ENCODE measurements at regions not wholly inside any gene's neighbourhood (a gene's known extent, or its start where the extent isn't known, plus 50 kb on each side); places are given as distances from the start of the nearest gene placed in this dataset.

DNA sequence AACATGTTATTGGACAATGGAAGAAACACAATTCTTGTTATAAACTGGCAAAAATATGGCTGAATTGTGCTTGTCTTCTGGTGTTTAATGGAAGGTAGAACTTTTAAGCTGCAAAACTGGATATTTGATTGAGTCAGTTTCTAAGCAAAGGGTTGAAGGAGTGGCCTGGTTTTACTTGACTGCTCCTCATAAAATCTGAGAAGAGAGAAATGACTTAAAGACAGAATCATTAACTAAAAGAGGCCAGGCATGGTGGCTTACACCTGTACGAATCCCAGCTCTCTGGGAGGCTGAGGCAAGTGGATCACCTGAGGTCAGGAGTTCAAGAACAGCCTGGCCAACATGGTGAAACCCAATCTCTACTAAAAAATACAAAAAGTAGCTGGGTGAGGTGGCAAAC is 770.7 kb downstream of the CDH11 start:
- TF ChIP-seq, protein P1, sequence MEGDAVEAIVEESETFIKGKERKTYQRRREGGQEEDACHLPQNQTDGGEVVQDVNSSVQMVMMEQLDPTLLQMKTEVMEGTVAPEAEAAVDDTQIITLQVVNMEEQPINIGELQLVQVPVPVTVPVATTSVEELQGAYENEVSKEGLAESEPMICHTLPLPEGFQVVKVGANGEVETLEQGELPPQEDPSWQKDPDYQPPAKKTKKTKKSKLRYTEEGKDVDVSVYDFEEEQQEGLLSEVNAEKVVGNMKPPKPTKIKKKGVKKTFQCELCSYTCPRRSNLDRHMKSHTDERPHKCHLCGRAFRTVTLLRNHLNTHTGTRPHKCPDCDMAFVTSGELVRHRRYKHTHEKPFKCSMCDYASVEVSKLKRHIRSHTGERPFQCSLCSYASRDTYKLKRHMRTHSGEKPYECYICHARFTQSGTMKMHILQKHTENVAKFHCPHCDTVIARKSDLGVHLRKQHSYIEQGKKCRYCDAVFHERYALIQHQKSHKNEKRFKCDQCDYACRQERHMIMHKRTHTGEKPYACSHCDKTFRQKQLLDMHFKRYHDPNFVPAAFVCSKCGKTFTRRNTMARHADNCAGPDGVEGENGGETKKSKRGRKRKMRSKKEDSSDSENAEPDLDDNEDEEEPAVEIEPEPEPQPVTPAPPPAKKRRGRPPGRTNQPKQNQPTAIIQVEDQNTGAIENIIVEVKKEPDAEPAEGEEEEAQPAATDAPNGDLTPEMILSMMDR (optimal IDR thresholded peaks at IDR 0.05 in 1 of 3, IDR thresholded peaks at IDR 0.05 in 1 of 3, conservative IDR thresholded peaks at IDR 0.05 in 1 of 3; ENCODE audit: extremely low read depth in 1 of 3, insufficient read depth in 2 of 3, low read length in 3 of 3): no peak
- TF ChIP-seq EZH2 (IDR thresholded peaks at IDR 0.05; ENCODE audit: low read length): no peak

Measured in keratinocyte (primary cell).